ENCODE measurements at regions not wholly inside any gene's neighbourhood (a gene's known extent, or its start where the extent isn't known, plus 50 kb on each side); places are given as distances from the start of the nearest gene placed in this dataset.

GRCh38 chr6:44629636-44630035 lies 242.1 kb downstream of the CDC5L start:
- intact Hi-C loops (cut with DNase I), result no loop called here
- WGBS, 2 donors, result 55 to 67% methylated on average over 7 of the region's 7 CpGs
- no peak overlapping the region for H3K4me3 ChIP-seq (replicated peaks in 1 of 3)

GRCh38 chr6:44630125-44631028 lies 242.9 kb downstream of the CDC5L start:
- Histone ChIP-seq H3K36me3 (no peaks in the 10 kb centered on the region), H3K4me3 (replicated peaks in 1 of 3) (no peak overlapping the region), H3K4me1 (no peaks in the 10 kb centered on the region), H3K9me3 (no peaks in the 10 kb centered on the region), H3K27ac (no peak overlapping the region), H3K27me3 (no peaks in the 10 kb centered on the region)
- intact Hi-C loops (cut with DNase I), result no loop called here
- 26% methylated on average over 9 to 10 of the region's 10 CpGs for WGBS, 2 donors
- TF ChIP-seq CTCF (IDR thresholded peaks at IDR 0.05) (peak in 3 of 6 experiments; percentile 26 to 50 (median 38)), POLR2A (IDR thresholded peaks at IDR 0.05) (no peak)
- peak; percentile 36 to 37 for DNase-seq

More at GRCh38 chr6:44629636-44630035, 242.1 kb downstream of the CDC5L start:
- Histone ChIP-seq H3K27ac (no peak overlapping the region), H3K36me3 (no peaks in the 10 kb centered on the region), H3K9me3 (no peaks in the 10 kb centered on the region), H3K27me3 (no peaks in the 10 kb centered on the region), H3K4me1 (no peaks in the 10 kb centered on the region)
- no peak for TF ChIP-seq CTCF (IDR thresholded peaks at IDR 0.05)
- no peak for TF ChIP-seq POLR2A (IDR thresholded peaks at IDR 0.05)
- DNase-seq, result no peak

- no peaks in the 10 kb centered on the region for H3K36me3 ChIP-seq
- no peaks in the 10 kb centered on the region for H3K27me3 ChIP-seq
- DNase-seq, result no peak
- no peaks in the 10 kb centered on the region for H3K4me1 ChIP-seq
- no peak overlapping the region for H3K27ac ChIP-seq
- TF ChIP-seq POLR2A (IDR thresholded peaks at IDR 0.05) (no peak), CTCF (IDR thresholded peaks at IDR 0.05) (no peak)
- H3K9me3 ChIP-seq, result no peaks in the 10 kb centered on the region
- H3K4me3 ChIP-seq (replicated peaks in 1 of 3), result no peak overlapping the region
- intact Hi-C loops (cut with DNase I), result no loop called here
- WGBS, 2 donors, result 75 to 84% methylated on average over 6 of the region's 6 CpGs
These were observed 244.5 kb downstream of the CDC5L start for GRCh38 chr6:44631968-44632367.

- Histone ChIP-seq H3K4me3 (replicated peaks in 1 of 3) (no peak overlapping the region), H3K27me3 (no peaks in the 10 kb centered on the region), H3K27ac (no peak overlapping the region), H3K4me1 (no peaks in the 10 kb centered on the region), H3K36me3 (no peaks in the 10 kb centered on the region), H3K9me3 (no peaks in the 10 kb centered on the region)
- intact Hi-C loops (cut with DNase I), result no loop called here
- DNase-seq, result no peak
- WGBS, 2 donors, result 90% methylated on average over 8 of the region's 8 CpGs
- TF ChIP-seq CTCF (IDR thresholded peaks at IDR 0.05), result no peak
- TF ChIP-seq POLR2A (IDR thresholded peaks at IDR 0.05), result no peak
These were observed 246.8 kb downstream of the CDC5L start for GRCh38 chr6:44634321-44634720.

GRCh38 chr6:44635486-44635885 lies 248.0 kb downstream of the CDC5L start:
- intact Hi-C loops (cut with DNase I), result no loop called here
- H3K4me3 ChIP-seq (replicated peaks in 1 of 3), result no peak overlapping the region
- TF ChIP-seq CTCF (IDR thresholded peaks at IDR 0.05) (no peak), POLR2A (IDR thresholded peaks at IDR 0.05) (no peak)
- H3K4me1 ChIP-seq, result no peaks in the 10 kb centered on the region
- no peak for DNase-seq
- no peaks in the 10 kb centered on the region for H3K27me3 ChIP-seq
- WGBS, 2 donors, result 81 to 83% methylated on average over 4 of the region's 4 CpGs
- no peaks in the 10 kb centered on the region for H3K36me3 ChIP-seq
- H3K9me3 ChIP-seq, result no peaks in the 10 kb centered on the region
- no peak overlapping the region for H3K27ac ChIP-seq
